ENCODE measurements at regions not wholly inside any gene's neighbourhood (a gene's known extent, or its start where the extent isn't known, plus 50 kb on each side); places are given as distances from the start of the nearest gene placed in this dataset.

- H3K27me3 ChIP-seq (ENCODE audit: control insufficient read depth, insufficient read depth, low read length), result no peaks in the 10 kb centered on the region
- H3K9me3 ChIP-seq (ENCODE audit: control insufficient read depth, insufficient read depth, low read length), result no peaks in the 10 kb centered on the region
- H3K4me1 ChIP-seq (ENCODE audit: control insufficient read depth, insufficient read depth, low read length), result no peaks in the 10 kb centered on the region
- H3K9ac ChIP-seq (ENCODE audit: low read depth, low read length), result no peak overlapping the region
- H3K4me3 ChIP-seq (ENCODE audit: low read depth, low read length), result no peak overlapping the region
- H3K36me3 ChIP-seq (ENCODE audit: control insufficient read depth, insufficient read depth, low read length), result no peaks in the 10 kb centered on the region
Measured at GRCh38 chr7:15046861-15047260, 144.3 kb upstream of the DGKB start.

- H3K9ac ChIP-seq (ENCODE audit: low read depth, low read length), result no peak overlapping the region
- H3K4me3 ChIP-seq (ENCODE audit: low read depth, low read length), result no peak overlapping the region
- no peaks in the 10 kb centered on the region for H3K36me3 ChIP-seq (ENCODE audit: control insufficient read depth, insufficient read depth, low read length)
- H3K27me3 ChIP-seq (ENCODE audit: control insufficient read depth, insufficient read depth, low read length), result no peaks in the 10 kb centered on the region
- no peaks in the 10 kb centered on the region for H3K9me3 ChIP-seq (ENCODE audit: control insufficient read depth, insufficient read depth, low read length)
- no peaks in the 10 kb centered on the region for H3K4me1 ChIP-seq (ENCODE audit: control insufficient read depth, insufficient read depth, low read length)
Measured at GRCh38 chr7:15043931-15044330, 141.4 kb upstream of the DGKB start.

- H3K4me3 ChIP-seq (ENCODE audit: low read depth, low read length), result no peak overlapping the region
- no peaks in the 10 kb centered on the region for H3K36me3 ChIP-seq (ENCODE audit: control insufficient read depth, insufficient read depth, low read length)
- H3K9me3 ChIP-seq (ENCODE audit: control insufficient read depth, insufficient read depth, low read length), result no peaks in the 10 kb centered on the region
- H3K27me3 ChIP-seq (ENCODE audit: control insufficient read depth, insufficient read depth, low read length), result no peaks in the 10 kb centered on the region
- no peaks in the 10 kb centered on the region for H3K4me1 ChIP-seq (ENCODE audit: control insufficient read depth, insufficient read depth, low read length)
- H3K9ac ChIP-seq (ENCODE audit: low read depth, low read length), result no peak overlapping the region
Measured at GRCh38 chr7:15042285-15043065, 139.9 kb upstream of the DGKB start.

- Histone ChIP-seq H3K36me3 (ENCODE audit: control insufficient read depth, insufficient read depth, low read length) (no peaks in the 10 kb centered on the region), H3K9ac (ENCODE audit: low read depth, low read length) (no peak overlapping the region), H3K9me3 (ENCODE audit: control insufficient read depth, insufficient read depth, low read length) (no peaks in the 10 kb centered on the region), H3K4me3 (ENCODE audit: low read depth, low read length) (no peak overlapping the region), H3K27me3 (ENCODE audit: control insufficient read depth, insufficient read depth, low read length) (no peaks in the 10 kb centered on the region), H3K4me1 (ENCODE audit: control insufficient read depth, insufficient read depth, low read length) (no peaks in the 10 kb centered on the region)
Measured at GRCh38 chr7:15041226-15041625, 138.7 kb upstream of the DGKB start.

GRCh38 chr7:15035814-15036213, 133.3 kb upstream of the DGKB start:
- no peaks in the 10 kb centered on the region for H3K27me3 ChIP-seq (ENCODE audit: control insufficient read depth, insufficient read depth, low read length)
- no peaks in the 10 kb centered on the region for H3K4me1 ChIP-seq (ENCODE audit: control insufficient read depth, insufficient read depth, low read length)
- H3K4me3 ChIP-seq (ENCODE audit: low read depth, low read length), result no peak overlapping the region
- H3K36me3 ChIP-seq (ENCODE audit: control insufficient read depth, insufficient read depth, low read length), result no peaks in the 10 kb centered on the region
- H3K9me3 ChIP-seq (ENCODE audit: control insufficient read depth, insufficient read depth, low read length), result no peaks in the 10 kb centered on the region
- H3K9ac ChIP-seq (ENCODE audit: low read depth, low read length), result no peak overlapping the region

- H3K36me3 ChIP-seq (ENCODE audit: control insufficient read depth, insufficient read depth, low read length), result no peaks in the 10 kb centered on the region
Measured at GRCh38 chr7:15033039-15033438, 130.5 kb upstream of the DGKB start.

GRCh38 chr7:15018981-15019380, 116.4 kb upstream of the DGKB start:
- H3K27me3 ChIP-seq (ENCODE audit: control insufficient read depth, insufficient read depth, low read length), result no peaks in the 10 kb centered on the region
- no peak overlapping the region for H3K9ac ChIP-seq (ENCODE audit: low read depth, low read length)
- peaks cover 4% of the 10 kb centered on the region for H3K4me1 ChIP-seq (ENCODE audit: control insufficient read depth, insufficient read depth, low read length)
- no peak overlapping the region for H3K4me3 ChIP-seq (ENCODE audit: low read depth, low read length)
- no peaks in the 10 kb centered on the region for H3K36me3 ChIP-seq (ENCODE audit: control insufficient read depth, insufficient read depth, low read length)
- H3K9me3 ChIP-seq (ENCODE audit: control insufficient read depth, insufficient read depth, low read length), result no peaks in the 10 kb centered on the region

More at GRCh38 chr7:15033039-15033438, 130.5 kb upstream of the DGKB start:
- Histone ChIP-seq H3K27me3 (ENCODE audit: control insufficient read depth, insufficient read depth, low read length) (no peaks in the 10 kb centered on the region), H3K4me3 (ENCODE audit: low read depth, low read length) (no peak overlapping the region), H3K9me3 (ENCODE audit: control insufficient read depth, insufficient read depth, low read length) (no peaks in the 10 kb centered on the region), H3K9ac (ENCODE audit: low read depth, low read length) (no peak overlapping the region), H3K4me1 (ENCODE audit: control insufficient read depth, insufficient read depth, low read length) (no peaks in the 10 kb centered on the region)

GRCh38 chr7:15016766-15017165, 114.2 kb upstream of the DGKB start:
- peaks cover 4% of the 10 kb centered on the region for H3K4me1 ChIP-seq (ENCODE audit: control insufficient read depth, insufficient read depth, low read length)
- H3K36me3 ChIP-seq (ENCODE audit: control insufficient read depth, insufficient read depth, low read length), result no peaks in the 10 kb centered on the region
- H3K9me3 ChIP-seq (ENCODE audit: control insufficient read depth, insufficient read depth, low read length), result no peaks in the 10 kb centered on the region
- H3K4me3 ChIP-seq (ENCODE audit: low read depth, low read length), result no peak overlapping the region
- no peaks in the 10 kb centered on the region for H3K27me3 ChIP-seq (ENCODE audit: control insufficient read depth, insufficient read depth, low read length)
- H3K9ac ChIP-seq (ENCODE audit: low read depth, low read length), result no peak overlapping the region

GRCh38 chr7:15016315-15016667, 113.7 kb upstream of the DGKB start:
- Histone ChIP-seq H3K4me3 (ENCODE audit: low read depth, low read length) (no peak overlapping the region), H3K36me3 (ENCODE audit: control insufficient read depth, insufficient read depth, low read length) (no peaks in the 10 kb centered on the region), H3K9me3 (ENCODE audit: control insufficient read depth, insufficient read depth, low read length) (no peaks in the 10 kb centered on the region), H3K4me1 (ENCODE audit: control insufficient read depth, insufficient read depth, low read length) (peaks cover 7% of the 10 kb centered on the region), H3K9ac (ENCODE audit: low read depth, low read length) (no peak overlapping the region), H3K27me3 (ENCODE audit: control insufficient read depth, insufficient read depth, low read length) (no peaks in the 10 kb centered on the region)

- no peaks in the 10 kb centered on the region for H3K27me3 ChIP-seq (ENCODE audit: control insufficient read depth, insufficient read depth, low read length)
- peak overlapping the region; percentile 45 for H3K4me3 ChIP-seq (ENCODE audit: low read depth, low read length)
- H3K36me3 ChIP-seq (ENCODE audit: control insufficient read depth, insufficient read depth, low read length), result no peaks in the 10 kb centered on the region
- H3K9ac ChIP-seq (ENCODE audit: low read depth, low read length), result no peak overlapping the region
- peaks cover 7% of the 10 kb centered on the region for H3K4me1 ChIP-seq (ENCODE audit: control insufficient read depth, insufficient read depth, low read length)
- no peaks in the 10 kb centered on the region for H3K9me3 ChIP-seq (ENCODE audit: control insufficient read depth, insufficient read depth, low read length)
Measured at GRCh38 chr7:15015545-15016314, 113.2 kb upstream of the DGKB start.

GRCh38 chr7:15012135-15012534, 109.6 kb upstream of the DGKB start:
- H3K9ac ChIP-seq (ENCODE audit: low read depth, low read length), result no peak overlapping the region
- H3K36me3 ChIP-seq (ENCODE audit: control insufficient read depth, insufficient read depth, low read length), result no peaks in the 10 kb centered on the region
- peaks cover 7% of the 10 kb centered on the region for H3K4me1 ChIP-seq (ENCODE audit: control insufficient read depth, insufficient read depth, low read length)
- no peak overlapping the region for H3K4me3 ChIP-seq (ENCODE audit: low read depth, low read length)
- no peaks in the 10 kb centered on the region for H3K9me3 ChIP-seq (ENCODE audit: control insufficient read depth, insufficient read depth, low read length)
- H3K27me3 ChIP-seq (ENCODE audit: control insufficient read depth, insufficient read depth, low read length), result no peaks in the 10 kb centered on the region

- Histone ChIP-seq H3K4me1 (ENCODE audit: control insufficient read depth, insufficient read depth, low read length) (peaks cover 5% of the 10 kb centered on the region), H3K36me3 (ENCODE audit: control insufficient read depth, insufficient read depth, low read length) (no peaks in the 10 kb centered on the region), H3K9ac (ENCODE audit: low read depth, low read length) (no peak overlapping the region), H3K4me3 (ENCODE audit: low read depth, low read length) (no peak overlapping the region), H3K27me3 (ENCODE audit: control insufficient read depth, insufficient read depth, low read length) (no peaks in the 10 kb centered on the region), H3K9me3 (ENCODE audit: control insufficient read depth, insufficient read depth, low read length) (no peaks in the 10 kb centered on the region)
Measured at GRCh38 chr7:15011289-15011688, 108.7 kb upstream of the DGKB start.
